HCT116 (cell line): ENCODE measurements at regions not wholly inside any gene's neighbourhood (a gene's known extent, or its start where the extent isn't known, plus 50 kb on each side); places are given as distances from the start of the nearest gene placed in this dataset.
A peak's percentile ranks its signal among the peaks of the same experiment; 100 is the strongest.

Experiments used
- ATAC-seq: fragments of 200-7000 bp; cut with Tn5 transposase; 2 replicates; pipeline ENCODE4 v1.9.1; 2020; ENCODE audit warnings: mild to moderate bottlenecking, moderate library complexity
- BruUV-seq: library from RNA; stranded (reverse); fragments of 400-500 nt; replicated peaks from 2 replicates; lab custom pipeline; 2021; lab: Mats Ljungman, UMichigan
- CTCF ChIA-PET: fragments of 300-600 bp; sonication (Branson Sonifier 250); formaldehyde crosslinking; loops from one replicate; lab custom pipeline; 2021; ENCODE audit warnings: antibody characterized with exemption; lab: Charles Lee
- POLR2A ChIA-PET: fragments of 300-600, 350-600 bp; sonication (Branson Sonifier 250); formaldehyde crosslinking; loops from one replicate; lab custom pipeline; 2021; ENCODE audit warnings: antibody characterized with exemption; lab: Charles Lee
- RAD21 ChIA-PET, 2 experiments: fragments of 300-600 bp; sonication (Branson Sonifier 250); formaldehyde crosslinking; loops; one replicate each; lab custom pipeline; 2023; ENCODE audit warnings: low total read pairs in 2 of 2; ENCODE audit not compliant: uncharacterized antibody in 2 of 2, unreplicated experiment in 2 of 2, low non-redundant PET in 1 of 2; lab: Charles Lee
- DNase-seq: peaks from one replicate; pipeline ENCODE4 v3.0.0-alpha.2; 2010; ENCODE audit warnings: low read depth, low spot score
- H2AFZ ChIP-seq: fragments of 200-600 bp; shearing (Covaris generic), sonication (generic); 2 replicates; pipeline ENCODE4 v1.6.1; 2017; ENCODE audit warnings: low read depth, mixed run types, mixed read lengths, antibody characterized with exemption, low read length; ENCODE audit not compliant: poor library complexity, severe bottlenecking
- H3K27ac ChIP-seq: 2 replicates; pipeline ENCODE4 v1.5.1; 2012; ENCODE audit warnings: low read depth, low read length
- H3K27me3 ChIP-seq: fragments of 200-600 bp; sonication (generic); 2 replicates; pipeline ENCODE4 v1.6.1; 2016; ENCODE audit warnings: mixed run types, low read length, mixed read lengths; ENCODE audit not compliant: insufficient read depth
- H3K36me3 ChIP-seq, 2 experiments: fragments of 200-500 bp in 1 of 2; fragments of 200-600 bp in 1 of 2; sonication (Bioruptor generic) in 1 of 2; sonication (generic) in 1 of 2; 2 replicates each; pipeline versions ENCODE4 v1.5.1 to v1.6.1; 2014 to 2016; ENCODE audit warnings: low read length in 2 of 2, inconsistent platforms in 1 of 2, mixed read lengths in 1 of 2, mixed run types in 1 of 2; ENCODE audit not compliant: insufficient read depth in 2 of 2, control insufficient read depth in 1 of 2
- H3K4me1 ChIP-seq, 2 experiments: fragments of 200-600 bp in 1 of 2; sonication (generic) in 1 of 2; 2 replicates each; pipeline versions ENCODE4 v1.5.1 to v1.6.1; 2012 to 2017; ENCODE audit warnings: low read length in 2 of 2, inconsistent platforms in 1 of 2, mild to moderate bottlenecking in 1 of 2, mixed read lengths in 1 of 2, mixed run types in 1 of 2, moderate library complexity in 1 of 2; ENCODE audit not compliant: insufficient read depth in 2 of 2, control insufficient read depth in 1 of 2
- H3K4me2 ChIP-seq: fragments of 200-600 bp; sonication (generic); 2 replicates; pipeline ENCODE4 v1.6.1; 2017; ENCODE audit warnings: mixed run types, low read length, mixed read lengths
- H3K4me3 ChIP-seq, 2 experiments: fragments of 200-600 bp in 1 of 2; sonication (generic) in 1 of 2; replicated peaks in 1 of 2; 2 replicates each; pipeline ENCODE4 v1.5.1; 2011 to 2016; ENCODE audit warnings: low read length in 2 of 2, control low read depth in 1 of 2, low read depth in 1 of 2, mild to moderate bottlenecking in 1 of 2, mixed read lengths in 1 of 2, mixed run types in 1 of 2
- H3K79me2 ChIP-seq: fragments of 200-600 bp; sonication (generic); 2 replicates; pipeline ENCODE4 v1.6.1; 2017; ENCODE audit warnings: mild to moderate bottlenecking, mixed run types, low read length, moderate library complexity, mixed read lengths; ENCODE audit not compliant: insufficient read depth
- H3K9ac ChIP-seq: fragments of 200-600 bp; sonication (generic); 2 replicates; pipeline ENCODE4 v1.6.1; 2016; ENCODE audit warnings: low read length, mixed read lengths
- H3K9me2 ChIP-seq: fragments of 200-600 bp; sonication (generic), shearing (Covaris generic); 2 replicates; pipeline ENCODE4 v1.6.1; 2017; ENCODE audit warnings: mixed run types, mild to moderate bottlenecking, moderate library complexity; ENCODE audit not compliant: insufficient read depth
- H3K9me3 ChIP-seq, 2 experiments: fragments of 200-500 bp in 1 of 2; fragments of 200-600 bp in 1 of 2; sonication (Bioruptor generic) in 1 of 2; sonication (generic) in 1 of 2; 2 replicates each; pipeline ENCODE4 v1.6.1; 2014 to 2017; ENCODE audit warnings: low read length in 2 of 2, mixed read lengths in 2 of 2, inconsistent platforms in 1 of 2, low read depth in 1 of 2, mild to moderate bottlenecking in 1 of 2, mixed run types in 1 of 2, moderate library complexity in 1 of 2; ENCODE audit not compliant: control insufficient read depth in 1 of 2, insufficient read depth in 1 of 2
- H4K20me1 ChIP-seq: fragments of 200-600 bp; sonication (generic), shearing (Covaris generic); 2 replicates; pipeline ENCODE4 v1.6.1; 2017; ENCODE audit warnings: mixed run types, mild to moderate bottlenecking, moderate library complexity; ENCODE audit not compliant: insufficient read depth
- CBX3 ChIP-seq: IDR thresholded peaks from 2 replicates; pipeline ENCODE4 v1.6.1; 2012; ENCODE audit warnings: low read depth
- EGR1 ChIP-seq: IDR thresholded peaks from 2 replicates; pipeline ENCODE4 v1.6.1; 2012; ENCODE audit warnings: low read depth
- ELF1 ChIP-seq: IDR thresholded peaks from 2 replicates; pipeline ENCODE4 v1.6.1; 2012; ENCODE audit warnings: low read depth, borderline replicate concordance
- EZH2 ChIP-seq: fragments of 200-600 bp; sonication (generic); IDR thresholded peaks from 2 replicates; pipeline ENCODE4 v1.6.1; 2017; ENCODE audit warnings: antibody characterized with exemption, mixed run types
- EZH2phosphoT487 ChIP-seq: fragments of 200-600 bp; IDR thresholded peaks from 2 replicates; pipeline ENCODE4 v1.6.1; 2018; ENCODE audit warnings: antibody characterized with exemption, borderline replicate concordance
- JUND ChIP-seq: IDR thresholded peaks from 2 replicates; pipeline ENCODE4 v1.6.1; 2012
- POLR2A ChIP-seq: IDR thresholded peaks from 2 replicates; pipeline ENCODE4 v1.7.0; 2011; ENCODE audit warnings: borderline replicate concordance; ENCODE audit not compliant: insufficient read depth, insufficient read length; ENCODE audit errors: extremely low read depth
- RAD21 ChIP-seq: IDR thresholded peaks from 2 replicates; pipeline ENCODE4 v1.6.1; 2012; ENCODE audit warnings: low read depth, mild to moderate bottlenecking
- SIN3A ChIP-seq: IDR thresholded peaks from 2 replicates; pipeline ENCODE4 v1.6.1; 2012; ENCODE audit warnings: low read depth
- SP1 ChIP-seq: IDR thresholded peaks from 2 replicates; pipeline ENCODE4 v1.6.1; 2012; ENCODE audit warnings: low read depth
- SRF ChIP-seq: IDR thresholded peaks from 2 replicates; pipeline ENCODE4 v1.6.1; 2012; ENCODE audit warnings: low read depth
- TCF7L2 ChIP-seq: IDR thresholded peaks from 2 replicates; pipeline ENCODE4 v1.7.0; 2011; ENCODE audit warnings: borderline replicate concordance, inconsistent platforms; ENCODE audit not compliant: insufficient read depth, insufficient read length; ENCODE audit errors: extremely low read depth
- YY1 ChIP-seq: IDR thresholded peaks from 2 replicates; pipeline ENCODE4 v1.6.1; 2011; ENCODE audit warnings: low read length, low read depth, moderate library complexity, mild to moderate bottlenecking; ENCODE audit not compliant: insufficient replicate concordance; ENCODE audit errors: extremely low read depth
- intact Hi-C: fragments of 100-400 bp; cut with micrococcal nuclease; formaldehyde crosslinking; loops from 2 replicates; pipeline ENCODE4 v1.10.0; 2022
- TF ChIP-seq, protein P1 (sequence below), 3 experiments: fragments of 200-600 bp in 1 of 3; sonication (generic) in 1 of 3; IDR thresholded peaks in 2 of 3; conservative IDR thresholded peaks in 1 of 3; 2 replicates each; pipeline ENCODE4 v1.5.1; 2012 to 2017; ENCODE audit warnings: low read depth in 2 of 3, low read length in 2 of 3, antibody characterized with exemption in 1 of 3, borderline replicate concordance in 1 of 3, control low read depth in 1 of 3, mild to moderate bottlenecking in 1 of 3, mixed read lengths in 1 of 3, mixed run types in 1 of 3, moderate library complexity in 1 of 3; ENCODE audit not compliant: insufficient read depth in 1 of 3
- TF ChIP-seq, protein P2 (sequence below): IDR thresholded peaks from 2 replicates; pipeline ENCODE4 v1.6.1; 2012
- TF ChIP-seq, protein P3 (sequence below): IDR thresholded peaks from 2 replicates; pipeline ENCODE4 v1.6.1; 2012; ENCODE audit warnings: low read depth

DNA sequence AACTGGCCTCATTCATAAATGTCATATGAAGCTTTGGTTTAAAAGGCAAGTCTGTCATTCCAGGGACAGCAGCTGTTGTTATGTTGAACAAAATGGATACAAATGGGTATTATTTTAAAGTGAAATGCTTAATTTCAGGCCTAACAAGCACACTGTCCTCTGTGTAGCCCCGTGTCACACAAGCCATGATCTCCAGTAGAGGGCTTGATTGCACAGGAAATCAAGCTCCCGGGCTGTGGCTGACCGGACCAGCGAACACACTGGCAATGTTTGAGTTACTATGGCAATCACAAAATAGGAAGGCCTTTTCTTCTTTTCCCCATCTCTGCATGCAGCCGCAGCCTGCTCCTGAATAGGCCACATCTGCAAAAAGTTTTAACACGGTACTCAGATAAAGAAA lies 64.0 kb upstream of the GSX1 start:
- no TSS peak for BruUV-seq
- ATAC-seq = peak; percentile 62; the same call in 1 of the 2 replicates
- RAD21 ChIA-PET = interaction anchor here in 1 of 2 experiments (0.8 kb wide), 1 partner anchor 98 kb away, joined by 3 read pairs; no protein-coding TSS in a partner anchor

More for the DNA sequence above, 64.0 kb upstream of the GSX1 start:
- H3K27me3 ChIP-seq = no peaks in the 10 kb centered on the region
- H3K4me1 ChIP-seq = no peaks in the 10 kb centered on the region
- intact Hi-C loops = no loop called here
- H3K9me3 ChIP-seq = no peaks in the 10 kb centered on the region
- no peak overlapping the region for H2AFZ ChIP-seq
- no peak overlapping the region for H3K27ac ChIP-seq
- no peak for DNase-seq
- no peak overlapping the region for H3K9ac ChIP-seq
- no peaks in the 10 kb centered on the region for H3K9me2 ChIP-seq
- ChIA-PET POLR2A (no interaction called here), CTCF (interaction anchor here (1.0 to 1.4 kb wide), 2 partner anchors 98 to 226 kb away, joined by 4 to 7 read pairs; no protein-coding TSS in a partner anchor)
- TF ChIP-seq, protein P1, sequence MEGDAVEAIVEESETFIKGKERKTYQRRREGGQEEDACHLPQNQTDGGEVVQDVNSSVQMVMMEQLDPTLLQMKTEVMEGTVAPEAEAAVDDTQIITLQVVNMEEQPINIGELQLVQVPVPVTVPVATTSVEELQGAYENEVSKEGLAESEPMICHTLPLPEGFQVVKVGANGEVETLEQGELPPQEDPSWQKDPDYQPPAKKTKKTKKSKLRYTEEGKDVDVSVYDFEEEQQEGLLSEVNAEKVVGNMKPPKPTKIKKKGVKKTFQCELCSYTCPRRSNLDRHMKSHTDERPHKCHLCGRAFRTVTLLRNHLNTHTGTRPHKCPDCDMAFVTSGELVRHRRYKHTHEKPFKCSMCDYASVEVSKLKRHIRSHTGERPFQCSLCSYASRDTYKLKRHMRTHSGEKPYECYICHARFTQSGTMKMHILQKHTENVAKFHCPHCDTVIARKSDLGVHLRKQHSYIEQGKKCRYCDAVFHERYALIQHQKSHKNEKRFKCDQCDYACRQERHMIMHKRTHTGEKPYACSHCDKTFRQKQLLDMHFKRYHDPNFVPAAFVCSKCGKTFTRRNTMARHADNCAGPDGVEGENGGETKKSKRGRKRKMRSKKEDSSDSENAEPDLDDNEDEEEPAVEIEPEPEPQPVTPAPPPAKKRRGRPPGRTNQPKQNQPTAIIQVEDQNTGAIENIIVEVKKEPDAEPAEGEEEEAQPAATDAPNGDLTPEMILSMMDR (IDR thresholded peaks at IDR 0.05 in 2 of 3, conservative IDR thresholded peaks at IDR 0.05 in 1 of 3; ENCODE audit: borderline replicate concordance in 1 of 3, insufficient read depth in 1 of 3, low read depth in 2 of 3, low read length in 2 of 3) = 0 out of 6 replicates have a peak, but pooled peaks of 2 of the 3 experiments have one; percentile 5 to 9
- TF ChIP-seq YY1 (no peak), SRF (no peak), JUND (no peak), RAD21 (peak; percentile 18; the same call in 1 of the 2 replicates), POLR2A (no peak), TCF7L2 (no peak), EZH2phosphoT487 (no peak), SP1 (no peak), EGR1 (no peak), CBX3 (no peak), ELF1 (no peak), EZH2 (no peak), SIN3A (no peak)
- TF ChIP-seq, protein P2, sequence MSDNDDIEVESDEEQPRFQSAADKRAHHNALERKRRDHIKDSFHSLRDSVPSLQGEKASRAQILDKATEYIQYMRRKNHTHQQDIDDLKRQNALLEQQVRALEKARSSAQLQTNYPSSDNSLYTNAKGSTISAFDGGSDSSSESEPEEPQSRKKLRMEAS = no peak
- TF ChIP-seq, protein P3, sequence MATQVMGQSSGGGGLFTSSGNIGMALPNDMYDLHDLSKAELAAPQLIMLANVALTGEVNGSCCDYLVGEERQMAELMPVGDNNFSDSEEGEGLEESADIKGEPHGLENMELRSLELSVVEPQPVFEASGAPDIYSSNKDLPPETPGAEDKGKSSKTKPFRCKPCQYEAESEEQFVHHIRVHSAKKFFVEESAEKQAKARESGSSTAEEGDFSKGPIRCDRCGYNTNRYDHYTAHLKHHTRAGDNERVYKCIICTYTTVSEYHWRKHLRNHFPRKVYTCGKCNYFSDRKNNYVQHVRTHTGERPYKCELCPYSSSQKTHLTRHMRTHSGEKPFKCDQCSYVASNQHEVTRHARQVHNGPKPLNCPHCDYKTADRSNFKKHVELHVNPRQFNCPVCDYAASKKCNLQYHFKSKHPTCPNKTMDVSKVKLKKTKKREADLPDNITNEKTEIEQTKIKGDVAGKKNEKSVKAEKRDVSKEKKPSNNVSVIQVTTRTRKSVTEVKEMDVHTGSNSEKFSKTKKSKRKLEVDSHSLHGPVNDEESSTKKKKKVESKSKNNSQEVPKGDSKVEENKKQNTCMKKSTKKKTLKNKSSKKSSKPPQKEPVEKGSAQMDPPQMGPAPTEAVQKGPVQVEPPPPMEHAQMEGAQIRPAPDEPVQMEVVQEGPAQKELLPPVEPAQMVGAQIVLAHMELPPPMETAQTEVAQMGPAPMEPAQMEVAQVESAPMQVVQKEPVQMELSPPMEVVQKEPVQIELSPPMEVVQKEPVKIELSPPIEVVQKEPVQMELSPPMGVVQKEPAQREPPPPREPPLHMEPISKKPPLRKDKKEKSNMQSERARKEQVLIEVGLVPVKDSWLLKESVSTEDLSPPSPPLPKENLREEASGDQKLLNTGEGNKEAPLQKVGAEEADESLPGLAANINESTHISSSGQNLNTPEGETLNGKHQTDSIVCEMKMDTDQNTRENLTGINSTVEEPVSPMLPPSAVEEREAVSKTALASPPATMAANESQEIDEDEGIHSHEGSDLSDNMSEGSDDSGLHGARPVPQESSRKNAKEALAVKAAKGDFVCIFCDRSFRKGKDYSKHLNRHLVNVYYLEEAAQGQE = no peak
- no peak overlapping the region for H3K4me2 ChIP-seq
- H3K4me3 ChIP-seq = no peak overlapping the region
- no peaks in the 10 kb centered on the region for H4K20me1 ChIP-seq
- H3K79me2 ChIP-seq = no peaks in the 10 kb centered on the region
- H3K36me3 ChIP-seq = no peaks in the 10 kb centered on the region
